Right ventricle myocardium inferior (tissue), 1 donor: ENCODE measurements at regions not wholly inside any gene's neighbourhood (a gene's known extent, or its start where the extent isn't known, plus 50 kb on each side); places are given as distances from the start of the nearest gene placed in this dataset.
A peak's percentile ranks its signal among the peaks of the same experiment; 100 is the strongest.

Experiments
- ATAC-seq: fragments of 200-7000 bp; cut with Tn5 transposase; one replicate; pipeline ENCODE4 v1.9.1; 2020; ENCODE audit warnings: mild to moderate bottlenecking, moderate library complexity
- DNase-seq: peaks from one replicate; pipeline ENCODE4 v3.0.0; 2021; ENCODE audit errors: missing footprints
- intact Hi-C: fragments of 100-400 bp; cut with DNase I; formaldehyde crosslinking; loops from one replicate; pipeline ENCODE4 v1.11.0; 2022
- donor health status: DM: no; HTN: yes; CAD: no; lungs with severe emphysema.

GRCh38 chr11:109870297-109870696, 222.9 kb upstream of the ZC3H12C start:
- no peak for ATAC-seq
- intact Hi-C loops, result no loop called here
- DNase-seq, result no peak

GRCh38 chr11:109877043-109877442, 216.1 kb upstream of the ZC3H12C start:
- ATAC-seq (no peak), DNase-seq (no peak)
- intact Hi-C loops, result no loop called here

DNA sequence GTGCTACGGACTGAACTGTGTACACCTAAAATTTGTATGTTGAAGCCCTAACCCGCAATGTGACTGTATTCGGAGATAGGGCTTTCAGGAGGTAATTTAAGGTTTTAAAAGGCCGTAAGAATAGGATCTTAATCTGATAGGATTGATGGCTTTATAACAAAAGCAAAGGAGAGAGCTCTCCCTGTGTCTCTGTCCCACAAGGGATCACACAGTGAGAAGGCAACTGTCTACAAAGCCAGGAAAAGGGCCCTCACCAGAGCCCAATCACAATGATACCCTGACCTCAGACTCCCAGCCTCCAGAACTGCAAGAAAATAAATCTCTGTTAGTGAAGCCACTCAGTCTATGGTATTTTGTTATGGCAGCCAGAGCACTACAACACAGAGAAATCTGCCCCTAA, 208.7 kb upstream of the ZC3H12C start:
- ATAC-seq, result no peak
- DNase-seq, result no peak
- intact Hi-C loops, result no loop called here

GRCh38 chr11:109885006-109885405, 208.2 kb upstream of the ZC3H12C start:
- no peak for ATAC-seq
- no peak for DNase-seq
- intact Hi-C loops, result no loop called here

DNA sequence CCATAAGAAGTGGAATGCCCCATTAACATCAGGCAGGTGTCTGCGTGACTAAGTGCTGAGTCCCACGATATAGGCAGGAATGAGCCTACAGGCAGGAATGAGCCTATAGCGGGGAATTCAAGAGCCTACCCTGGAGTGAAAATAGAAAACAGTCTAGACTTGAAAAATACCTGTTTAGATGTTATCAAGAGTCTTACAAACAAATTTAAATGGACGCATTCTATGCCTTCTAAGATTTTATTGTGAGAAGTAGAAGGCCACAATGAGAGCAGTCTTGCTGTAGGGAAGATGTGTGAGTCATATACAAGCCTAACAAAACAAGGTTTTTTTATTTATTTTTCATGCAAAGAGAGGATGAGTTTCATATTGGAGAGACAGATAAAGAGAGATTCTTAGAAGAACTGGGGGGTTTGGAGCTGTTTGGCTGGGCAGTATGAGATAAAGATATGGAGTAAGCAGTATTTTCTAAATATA, 200.8 kb upstream of the ZC3H12C start:
- intact Hi-C loops, result no loop called here
- ATAC-seq (no peak), DNase-seq (no peak)

DNA sequence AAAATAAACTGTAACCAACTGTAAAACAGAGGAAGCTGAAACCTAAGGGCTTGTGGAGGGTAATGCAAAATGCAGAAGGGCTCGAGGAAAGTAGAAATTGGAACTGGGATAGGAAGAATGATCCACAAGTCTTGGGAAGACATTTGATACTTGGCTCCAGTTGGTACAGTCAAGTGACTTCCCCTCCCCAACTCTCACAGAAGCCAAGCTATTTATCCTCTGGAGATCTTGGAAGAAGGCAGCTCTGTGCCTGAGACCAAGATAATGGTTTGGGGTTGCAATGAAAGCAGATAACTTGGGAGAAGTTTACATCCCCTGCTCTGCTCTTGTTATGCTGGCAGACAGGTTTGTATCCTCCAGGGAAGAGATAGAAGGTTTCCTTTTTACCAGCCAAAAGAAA, 198.9 kb upstream of the ZC3H12C start:
- no peak for DNase-seq
- intact Hi-C loops, result no loop called here
- no peak for ATAC-seq

DNA sequence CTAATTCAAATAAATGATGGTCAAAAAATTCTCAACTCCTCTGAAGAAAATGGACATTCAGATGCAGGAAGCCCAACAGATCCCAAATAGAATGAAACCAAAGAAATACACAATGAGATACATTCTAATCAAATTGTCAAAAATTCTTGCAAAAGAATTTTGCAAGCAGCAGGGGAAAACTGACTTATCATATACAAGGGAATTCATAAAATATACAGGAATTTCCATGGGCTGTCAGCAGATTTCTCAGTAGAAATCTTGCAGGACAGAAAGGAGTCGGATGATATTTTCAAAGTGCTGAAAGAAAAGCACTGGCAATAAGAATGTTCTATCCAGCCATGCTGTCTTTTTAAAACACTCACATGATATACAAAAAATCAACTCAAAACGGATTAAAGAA, 194.6 kb upstream of the ZC3H12C start:
- intact Hi-C loops, result no loop called here
- ATAC-seq (no peak), DNase-seq (no peak)

- intact Hi-C loops, result no loop called here
- DNase-seq, result no peak
- no peak for ATAC-seq
These were observed 190.3 kb upstream of the ZC3H12C start for GRCh38 chr11:109902764-109903433.

GRCh38 chr11:109911488-109911887, 181.7 kb upstream of the ZC3H12C start:
- no peak for ATAC-seq
- intact Hi-C loops, result no loop called here
- DNase-seq, result no peak

DNA sequence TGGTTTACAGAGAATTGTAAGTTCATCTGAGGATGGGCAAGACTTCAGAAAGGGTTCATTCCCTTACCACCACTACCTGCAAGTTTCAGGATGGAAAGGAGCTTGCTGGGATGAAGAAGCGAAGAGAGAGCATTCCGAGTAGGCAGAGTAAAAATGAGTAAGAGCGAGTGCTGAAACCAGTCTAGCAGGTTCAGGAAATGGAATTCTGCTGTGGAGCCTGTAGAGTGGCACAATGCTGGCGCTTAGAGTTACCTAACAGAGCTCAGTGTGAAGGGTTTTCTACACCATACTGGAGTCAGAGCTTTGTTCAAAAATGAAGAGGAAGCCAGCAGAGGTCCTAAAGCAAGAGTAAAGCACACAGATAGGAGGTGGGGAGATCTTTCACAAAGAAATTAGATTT, 179.2 kb upstream of the ZC3H12C start:
- DNase-seq (no peak), ATAC-seq (no peak)
- intact Hi-C loops, result no loop called here

DNA sequence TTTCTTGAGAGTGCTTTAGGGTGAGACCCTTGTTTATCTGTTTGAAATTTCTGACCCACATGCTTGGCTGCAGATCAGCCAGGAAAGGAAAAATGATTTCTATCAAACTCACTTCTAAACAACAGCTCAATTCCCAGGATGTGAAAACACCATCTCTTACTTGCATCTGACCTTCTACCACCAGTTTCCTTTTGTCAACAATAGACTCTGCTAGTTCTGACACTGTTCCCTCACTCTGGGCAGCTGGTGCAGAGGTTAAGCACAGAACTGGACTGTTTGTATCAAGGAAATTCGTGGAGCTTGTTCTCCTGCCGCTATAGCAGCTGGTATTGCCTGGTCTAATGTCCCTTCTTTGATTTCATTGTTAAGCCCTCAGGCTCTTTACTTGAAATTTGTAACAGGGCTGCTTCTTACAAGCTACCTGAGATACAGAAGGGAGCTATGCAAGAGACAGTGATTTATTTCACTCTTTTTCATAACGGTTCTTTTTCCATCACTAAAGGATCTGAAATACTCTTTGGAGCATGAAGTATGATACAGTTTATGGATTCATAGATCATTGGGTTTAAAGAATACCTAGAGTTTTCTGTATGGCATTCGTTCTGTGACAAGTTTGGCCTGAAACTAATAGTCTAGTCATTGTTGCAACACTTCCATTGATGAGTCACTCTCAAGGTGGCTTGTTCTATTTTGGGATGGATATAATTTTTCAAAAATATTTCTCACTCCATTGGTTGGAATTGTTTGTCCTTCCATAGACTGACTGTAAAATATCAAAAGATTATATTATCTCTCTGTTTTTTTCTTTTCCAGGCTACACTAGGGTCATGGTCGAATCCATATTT, 178.2 kb upstream of the ZC3H12C start:
- DNase-seq (no peak), ATAC-seq (no peak)
- intact Hi-C loops, result no loop called here

DNA sequence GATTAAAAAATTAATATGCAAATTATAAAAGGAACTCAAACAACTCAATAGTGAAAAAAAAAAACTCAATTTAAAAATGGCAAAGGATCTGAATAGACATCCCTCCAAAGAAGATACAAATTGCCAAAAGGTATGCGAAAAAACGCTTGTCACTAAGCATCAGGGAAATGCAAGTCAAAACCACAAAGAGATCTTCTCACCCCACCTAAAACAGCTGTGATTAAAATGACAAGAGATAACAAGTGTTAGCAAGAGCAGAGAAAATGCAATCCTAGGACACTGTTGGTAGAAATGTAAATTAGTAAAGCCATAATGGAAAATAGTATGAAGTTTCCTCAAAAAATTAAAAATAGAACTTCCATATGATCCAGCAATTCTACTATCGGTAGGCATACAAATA, 166.3 kb upstream of the ZC3H12C start:
- intact Hi-C loops, result no loop called here
- ATAC-seq (no peak), DNase-seq (no peak)

DNA sequence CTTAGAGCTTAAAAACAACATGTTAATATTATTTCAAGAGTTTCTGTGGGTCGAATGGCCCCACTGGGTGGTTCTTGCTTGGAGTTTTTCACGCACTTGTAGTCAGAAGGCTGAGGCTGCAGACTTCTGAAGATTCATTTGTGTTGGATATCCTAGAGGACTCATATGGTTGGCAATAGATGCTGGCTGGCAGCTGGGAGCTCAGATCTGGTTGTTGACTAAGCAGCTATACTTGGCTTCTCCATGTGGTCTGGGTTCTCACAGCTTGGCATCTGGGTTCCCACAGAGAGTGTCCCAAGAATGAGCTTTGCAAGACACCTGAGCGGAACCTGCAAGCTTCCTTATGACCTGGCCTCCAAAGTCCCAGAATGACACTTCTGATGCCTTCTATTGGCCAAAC, 163.9 kb upstream of the ZC3H12C start:
- ATAC-seq, result no peak
- DNase-seq, result no peak
- intact Hi-C loops, result no loop called here

- ATAC-seq, result no peak
- no peak for DNase-seq
- intact Hi-C loops, result no loop called here
These were observed 160.1 kb upstream of the ZC3H12C start for GRCh38 chr11:109933126-109933525.

- ATAC-seq (no peak), DNase-seq (no peak)
- intact Hi-C loops, result no loop called here
These were observed 159.0 kb upstream of the ZC3H12C start for GRCh38 chr11:109934151-109934550.

DNA sequence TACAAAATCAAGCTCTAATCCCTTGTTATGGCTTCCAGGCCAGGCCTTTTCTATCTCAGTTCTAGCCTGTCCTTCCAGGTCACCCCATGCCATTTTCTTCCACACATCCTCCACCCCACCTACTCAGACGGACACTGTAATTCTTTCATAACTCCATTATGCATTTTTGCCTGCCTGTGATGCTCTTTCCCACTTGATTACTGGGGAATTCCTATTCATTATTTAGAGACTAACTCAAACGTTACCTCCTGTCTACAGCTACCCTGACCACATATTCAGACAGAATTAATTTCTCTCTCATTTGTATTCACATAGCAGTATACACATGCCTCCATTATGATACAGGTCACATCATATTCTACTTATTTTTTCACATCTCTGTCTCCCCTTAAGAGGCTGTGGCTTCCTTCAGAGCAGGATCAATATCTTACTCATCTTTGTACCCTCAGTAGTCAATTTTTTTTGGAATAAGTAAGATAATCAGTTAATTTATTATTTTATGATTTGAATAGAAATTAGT, 156.5 kb upstream of the ZC3H12C start:
- intact Hi-C loops, result no loop called here
- no peak for ATAC-seq
- no peak for DNase-seq

DNA sequence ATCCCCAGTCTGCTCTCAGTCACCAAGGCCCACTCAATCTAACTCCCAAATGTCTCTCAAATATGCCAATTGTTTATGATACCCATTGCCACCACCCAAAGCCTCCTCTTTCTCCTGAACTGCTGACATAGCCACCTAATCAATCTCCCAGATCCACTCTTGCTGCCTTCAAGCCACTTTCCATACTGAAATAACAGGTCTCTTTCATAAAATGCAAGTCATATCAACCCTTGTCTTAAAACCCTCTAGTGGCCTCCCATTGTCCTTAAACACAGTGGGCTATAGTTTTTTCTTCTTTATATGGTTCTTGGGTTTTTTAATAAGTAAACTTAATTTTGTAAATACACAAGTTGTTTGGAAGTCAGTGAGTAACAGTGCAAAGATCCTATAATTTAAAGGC, 155.2 kb upstream of the ZC3H12C start:
- ATAC-seq, result no peak
- DNase-seq, result no peak
- intact Hi-C loops, result loop anchor here (2.0 kb wide), 1 partner anchor 1241 kb away; no protein-coding TSS in a partner anchor

DNA sequence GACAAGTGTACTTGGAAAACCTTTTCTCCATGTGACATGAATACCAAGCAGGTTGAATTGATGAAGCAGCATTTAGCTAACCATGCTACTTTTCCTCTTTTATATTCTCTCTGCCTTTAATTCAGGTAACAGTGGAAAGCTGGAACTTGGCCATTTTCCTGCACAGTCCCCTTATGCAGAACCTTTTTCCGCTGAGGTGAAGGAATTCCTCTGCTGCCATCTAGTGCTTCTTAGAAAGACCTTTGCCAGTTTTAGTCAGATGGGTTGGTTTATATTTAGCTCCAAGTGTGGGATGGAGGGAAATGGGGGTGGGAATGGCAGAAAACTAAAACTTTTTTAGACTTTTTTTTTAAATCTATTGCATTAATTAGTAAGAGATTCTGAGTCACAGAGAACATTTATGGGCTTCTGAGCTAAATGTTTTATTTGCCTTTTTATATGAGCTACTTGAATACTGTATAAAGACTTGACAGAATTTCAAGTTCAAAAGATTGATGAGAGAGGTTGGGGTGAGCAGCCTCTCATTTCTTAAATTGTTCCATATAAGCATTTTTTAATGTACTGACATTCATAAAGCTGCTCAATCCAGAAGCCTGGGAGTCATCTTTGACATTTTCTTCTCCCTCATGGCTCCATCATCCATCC, 153.9 kb upstream of the ZC3H12C start:
- peak; percentile 71 for ATAC-seq
- no peak for DNase-seq
- intact Hi-C loops, result loop anchor here (2.0 kb wide), 1 partner anchor 1242 kb away; no protein-coding TSS in a partner anchor

GRCh38 chr11:109940816-109941215, 152.4 kb upstream of the ZC3H12C start:
- ATAC-seq (no peak), DNase-seq (no peak)
- intact Hi-C loops, result loop anchor here (10.0 kb wide), 1 partner anchor 234 kb away; no protein-coding TSS in a partner anchor
